A673 (cell line): ENCODE measurements at regions not wholly inside any gene's neighbourhood (a gene's known extent, or its start where the extent isn't known, plus 50 kb on each side); places are given as distances from the start of the nearest gene placed in this dataset.

Experiments
- CTCF ChIP-seq: fragments of 300-800, 200-600 bp; sonication (generic); conservative IDR thresholded peaks from 2 replicates; pipeline ENCODE4 v1.5.1; 2017; ENCODE audit warnings: low read depth, mild to moderate bottlenecking, antibody characterized with exemption, low read length, moderate library complexity, mixed read lengths
- EZH2 ChIP-seq: fragments of 200-600 bp; sonication (generic); IDR thresholded peaks from 2 replicates; pipeline ENCODE4 v1.6.1; 2017; ENCODE audit warnings: borderline replicate concordance, low read depth, mild to moderate bottlenecking, mixed read lengths, antibody characterized with exemption, low read length; ENCODE audit not compliant: poor library complexity, severe bottlenecking

GRCh38 chr7:18306696-18307095, 188.9 kb upstream of the HDAC9 start:
- TF ChIP-seq CTCF, result no peak
- TF ChIP-seq EZH2, result no peak
